ENCODE measurements at regions not wholly inside any gene's neighbourhood (a gene's known extent, or its start where the extent isn't known, plus 50 kb on each side); places are given as distances from the start of the nearest gene placed in this dataset.

- intact Hi-C loops (cut with micrococcal nuclease; ENCODE audit: unreplicated experiment) = no loop called here
- ChIA-PET POLR2A (no interaction called here), CTCF (ENCODE audit: low intra/inter-chr PET ratio, low total read pairs) (no interaction called here)
Measured at GRCh38 chr1:184322253-184322652, 64.6 kb upstream of the C1orf21 start.

More at GRCh38 chr1:184322253-184322652, 64.6 kb upstream of the C1orf21 start:
- H2AFZ ChIP-seq (ENCODE audit: low read length) = no peak overlapping the region
- no peak for TF ChIP-seq HNRNPLL (IDR thresholded peaks at IDR 0.05; ENCODE audit: low read depth, low read length, poor library complexity, severe bottlenecking)
- TF ChIP-seq ZNF546 (CRISPR knock-in tag; conservative IDR thresholded peaks at IDR 0.05) = no peak
- TF ChIP-seq, protein P1, sequence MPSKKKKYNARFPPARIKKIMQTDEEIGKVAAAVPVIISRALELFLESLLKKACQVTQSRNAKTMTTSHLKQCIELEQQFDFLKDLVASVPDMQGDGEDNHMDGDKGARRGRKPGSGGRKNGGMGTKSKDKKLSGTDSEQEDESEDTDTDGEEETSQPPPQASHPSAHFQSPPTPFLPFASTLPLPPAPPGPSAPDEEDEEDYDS (CRISPR knock-in tag; IDR thresholded peaks at IDR 0.05) = no peak
- TF ChIP-seq ZZZ3 (CRISPR knock-in tag; IDR thresholded peaks at IDR 0.05; ENCODE audit: borderline replicate concordance) = no peak
- TF ChIP-seq MAF1 (CRISPR knock-in tag; IDR thresholded peaks at IDR 0.05; ENCODE audit: borderline replicate concordance) = no peak
- TF ChIP-seq ZNF10 (CRISPR knock-in tag; IDR thresholded peaks at IDR 0.05; ENCODE audit: borderline replicate concordance, low read depth) = no peak
- TF ChIP-seq ZNF839 (CRISPR knock-in tag; IDR thresholded peaks at IDR 0.05; ENCODE audit: borderline replicate concordance) = no peak
- TF ChIP-seq TMF1 (CRISPR knock-in tag; IDR thresholded peaks at IDR 0.05; ENCODE audit: low read depth) = no peak
- TF ChIP-seq HNF4A (CRISPR knock-in tag; IDR thresholded peaks at IDR 0.05) = no peak
- TF ChIP-seq ZC3H4 (CRISPR knock-in tag; IDR thresholded peaks at IDR 0.05; ENCODE audit: borderline replicate concordance) = no peak
- no peak for TF ChIP-seq KDM3A (CRISPR knock-in tag; IDR thresholded peaks at IDR 0.05; ENCODE audit: low read depth)
- TF ChIP-seq REL (CRISPR knock-in tag; conservative IDR thresholded peaks at IDR 0.05) = no peak
- no peak for TF ChIP-seq FOXK2 (IDR thresholded peaks at IDR 0.05)
- no peak for TF ChIP-seq POLR2A (IDR thresholded peaks at IDR 0.05; ENCODE audit: insufficient read depth in 1 of 2, low read depth in 2 of 2, low read length in 2 of 2)
- TF ChIP-seq, protein P2, sequence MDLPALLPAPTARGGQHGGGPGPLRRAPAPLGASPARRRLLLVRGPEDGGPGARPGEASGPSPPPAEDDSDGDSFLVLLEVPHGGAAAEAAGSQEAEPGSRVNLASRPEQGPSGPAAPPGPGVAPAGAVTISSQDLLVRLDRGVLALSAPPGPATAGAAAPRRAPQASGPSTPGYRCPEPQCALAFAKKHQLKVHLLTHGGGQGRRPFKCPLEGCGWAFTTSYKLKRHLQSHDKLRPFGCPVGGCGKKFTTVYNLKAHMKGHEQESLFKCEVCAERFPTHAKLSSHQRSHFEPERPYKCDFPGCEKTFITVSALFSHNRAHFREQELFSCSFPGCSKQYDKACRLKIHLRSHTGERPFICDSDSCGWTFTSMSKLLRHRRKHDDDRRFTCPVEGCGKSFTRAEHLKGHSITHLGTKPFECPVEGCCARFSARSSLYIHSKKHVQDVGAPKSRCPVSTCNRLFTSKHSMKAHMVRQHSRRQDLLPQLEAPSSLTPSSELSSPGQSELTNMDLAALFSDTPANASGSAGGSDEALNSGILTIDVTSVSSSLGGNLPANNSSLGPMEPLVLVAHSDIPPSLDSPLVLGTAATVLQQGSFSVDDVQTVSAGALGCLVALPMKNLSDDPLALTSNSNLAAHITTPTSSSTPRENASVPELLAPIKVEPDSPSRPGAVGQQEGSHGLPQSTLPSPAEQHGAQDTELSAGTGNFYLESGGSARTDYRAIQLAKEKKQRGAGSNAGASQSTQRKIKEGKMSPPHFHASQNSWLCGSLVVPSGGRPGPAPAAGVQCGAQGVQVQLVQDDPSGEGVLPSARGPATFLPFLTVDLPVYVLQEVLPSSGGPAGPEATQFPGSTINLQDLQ (CRISPR knock-in tag; IDR thresholded peaks at IDR 0.05) = no peak
- no peak for TF ChIP-seq ERF (CRISPR knock-in tag; IDR thresholded peaks at IDR 0.05)
- no peak for TF ChIP-seq EHMT2 (IDR thresholded peaks at IDR 0.05; ENCODE audit: borderline replicate concordance, low read depth, low read length)
- TF ChIP-seq CEBPB (IDR thresholded peaks at IDR 0.05; ENCODE audit: borderline replicate concordance, low read depth, low read length) = no peak
- TF ChIP-seq HMG20A (CRISPR knock-in tag; IDR thresholded peaks at IDR 0.05; ENCODE audit: borderline replicate concordance) = no peak
- TF ChIP-seq, protein P3, sequence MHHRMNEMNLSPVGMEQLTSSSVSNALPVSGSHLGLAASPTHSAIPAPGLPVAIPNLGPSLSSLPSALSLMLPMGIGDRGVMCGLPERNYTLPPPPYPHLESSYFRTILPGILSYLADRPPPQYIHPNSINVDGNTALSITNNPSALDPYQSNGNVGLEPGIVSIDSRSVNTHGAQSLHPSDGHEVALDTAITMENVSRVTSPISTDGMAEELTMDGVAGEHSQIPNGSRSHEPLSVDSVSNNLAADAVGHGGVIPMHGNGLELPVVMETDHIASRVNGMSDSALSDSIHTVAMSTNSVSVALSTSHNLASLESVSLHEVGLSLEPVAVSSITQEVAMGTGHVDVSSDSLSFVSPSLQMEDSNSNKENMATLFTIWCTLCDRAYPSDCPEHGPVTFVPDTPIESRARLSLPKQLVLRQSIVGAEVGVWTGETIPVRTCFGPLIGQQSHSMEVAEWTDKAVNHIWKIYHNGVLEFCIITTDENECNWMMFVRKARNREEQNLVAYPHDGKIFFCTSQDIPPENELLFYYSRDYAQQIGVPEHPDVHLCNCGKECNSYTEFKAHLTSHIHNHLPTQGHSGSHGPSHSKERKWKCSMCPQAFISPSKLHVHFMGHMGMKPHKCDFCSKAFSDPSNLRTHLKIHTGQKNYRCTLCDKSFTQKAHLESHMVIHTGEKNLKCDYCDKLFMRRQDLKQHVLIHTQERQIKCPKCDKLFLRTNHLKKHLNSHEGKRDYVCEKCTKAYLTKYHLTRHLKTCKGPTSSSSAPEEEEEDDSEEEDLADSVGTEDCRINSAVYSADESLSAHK (CRISPR knock-in tag; IDR thresholded peaks at IDR 0.05; ENCODE audit: borderline replicate concordance) = no peak
- whole genome bisulfite sequencing (ENCODE audit: low lambda C conversion rate) = 5% methylated on average over 6 of the region's 6 CpGs
- FAIRE-seq (no peak), ATAC-seq (no peak), DNase-seq (ENCODE audit: low spot score) (no peak)
- H4K20me1 ChIP-seq (ENCODE audit: insufficient read depth, low read length) = no peaks in the 10 kb centered on the region
- no peak overlapping the region for H3K27ac ChIP-seq (ENCODE audit: extremely low read length, insufficient read depth, low read length)
- H3K9ac ChIP-seq (ENCODE audit: insufficient read depth, low read depth, low read length) = no peak overlapping the region
- BruUV-seq (replicated peaks) = no TSS peak
- H3K4me1 ChIP-seq (ENCODE audit: insufficient read depth, low read length) = no peaks in the 10 kb centered on the region
- H3K36me3 ChIP-seq (replicated peaks in 1 of 2; ENCODE audit: control insufficient read depth in 1 of 2, insufficient read depth in 2 of 2, low read length in 2 of 2) = no peaks in the 10 kb centered on the region
- H3K4me2 ChIP-seq (ENCODE audit: low read depth, low read length) = no peak overlapping the region
- in situ Hi-C loops (cut with HindIII; ENCODE audit: extremely low pct_ligation_motif_present, low pct_unique_long_range_greater_than_20kb) = no loop called here
- H3K4me3 ChIP-seq (replicated peaks in 1 of 3; ENCODE audit: insufficient read depth in 1 of 3, low read depth in 2 of 3, low read length in 3 of 3) = no peak overlapping the region
- H3K27me3 ChIP-seq (ENCODE audit: control insufficient read depth in 1 of 2, insufficient read depth in 2 of 2, low read length in 2 of 2) = no peaks in the 10 kb centered on the region
- no peaks in the 10 kb centered on the region for H3K79me2 ChIP-seq (ENCODE audit: insufficient read depth, low read length)
- H3K9me3 ChIP-seq (ENCODE audit: low read length) = no peaks in the 10 kb centered on the region
